HEK293 (cell line): ENCODE measurements at regions not wholly inside any gene's neighbourhood (a gene's known extent, or its start where the extent isn't known, plus 50 kb on each side); places are given as distances from the start of the nearest gene placed in this dataset.

Experiments used
- ZNF146 ChIP-seq: fragments of 450-650 bp; formaldehyde crosslinking; IDR thresholded peaks from 2 replicates; pipeline ENCODE4 v1.5.1; 2016; ENCODE audit warnings: missing biosample characterization, missing genetic modification characterization
- ZNF610 ChIP-seq: fragments of 450-650 bp; formaldehyde crosslinking; IDR thresholded peaks from 2 replicates; pipeline ENCODE4 v1.5.1; 2016; ENCODE audit warnings: missing biosample characterization, missing genetic modification characterization, borderline replicate concordance
- TF ChIP-seq, protein P1 (sequence below): fragments of 450-650 bp; IDR thresholded peaks from 2 replicates; pipeline ENCODE4 v1.5.1; 2018; ENCODE audit warnings: missing biosample characterization, missing genetic modification characterization

DNA sequence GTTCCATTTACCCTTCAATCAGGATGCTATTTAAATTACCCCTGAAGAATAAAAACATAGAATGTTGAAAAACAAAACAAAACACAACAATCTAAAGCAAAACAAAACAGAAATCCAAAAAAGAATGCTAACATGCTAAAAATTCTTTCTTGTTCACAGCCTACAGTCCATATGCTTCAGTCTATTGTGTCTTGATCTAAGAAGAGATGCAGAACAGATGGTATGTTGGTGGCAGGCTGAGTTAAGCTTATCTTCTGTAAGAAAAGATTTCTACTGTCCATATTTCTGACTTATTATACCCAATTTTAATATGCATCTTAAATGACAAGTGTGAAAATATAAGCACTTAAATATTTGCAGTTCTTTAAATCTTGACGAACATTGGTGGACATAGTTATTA lies 356.1 kb upstream of the SLITRK1 start:
- no peak for TF ChIP-seq ZNF610 (tag by site-specific recombination)
- no peak for TF ChIP-seq ZNF146 (tag by site-specific recombination)
- TF ChIP-seq, protein P1, sequence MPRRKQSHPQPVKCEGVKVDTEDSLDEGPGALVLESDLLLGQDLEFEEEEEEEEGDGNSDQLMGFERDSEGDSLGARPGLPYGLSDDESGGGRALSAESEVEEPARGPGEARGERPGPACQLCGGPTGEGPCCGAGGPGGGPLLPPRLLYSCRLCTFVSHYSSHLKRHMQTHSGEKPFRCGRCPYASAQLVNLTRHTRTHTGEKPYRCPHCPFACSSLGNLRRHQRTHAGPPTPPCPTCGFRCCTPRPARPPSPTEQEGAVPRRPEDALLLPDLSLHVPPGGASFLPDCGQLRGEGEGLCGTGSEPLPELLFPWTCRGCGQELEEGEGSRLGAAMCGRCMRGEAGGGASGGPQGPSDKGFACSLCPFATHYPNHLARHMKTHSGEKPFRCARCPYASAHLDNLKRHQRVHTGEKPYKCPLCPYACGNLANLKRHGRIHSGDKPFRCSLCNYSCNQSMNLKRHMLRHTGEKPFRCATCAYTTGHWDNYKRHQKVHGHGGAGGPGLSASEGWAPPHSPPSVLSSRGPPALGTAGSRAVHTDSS (tag by site-specific recombination): no peak
